Esophagus muscularis mucosa (tissue), 4 donors: ENCODE measurements at regions not wholly inside any gene's neighbourhood (a gene's known extent, or its start where the extent isn't known, plus 50 kb on each side); places are given as distances from the start of the nearest gene placed in this dataset.

ENCODE experiments used
- CTCF ChIP-seq, 3 experiments: fragments of 200-600 bp in 2 of 3; fragments of 450-650 bp in 1 of 3; sonication (generic) in 2 of 3; IDR thresholded peaks; one replicate each; pipeline ENCODE4 v1.5.1; 2017 to 2019; ENCODE audit warnings: antibody characterized with exemption in 3 of 3, mild to moderate bottlenecking in 2 of 3, moderate library complexity in 1 of 3
- EP300 ChIP-seq: sonication (generic); formaldehyde crosslinking; IDR thresholded peaks from one replicate; pipeline ENCODE4 v1.6.1; 2017; ENCODE audit warnings: antibody characterized with exemption
- POLR2A ChIP-seq: fragments of 450-650 bp; IDR thresholded peaks from one replicate; pipeline ENCODE4 v1.6.1; 2017; ENCODE audit warnings: antibody characterized with exemption, moderate library complexity, mild to moderate bottlenecking, low read depth
- POLR2AphosphoS5 ChIP-seq, 2 donors: sonication (generic); formaldehyde crosslinking; IDR thresholded peaks; one replicate each; pipeline ENCODE4 v1.6.1; 2017; ENCODE audit warnings: antibody characterized with exemption in 2 of 2

DNA sequence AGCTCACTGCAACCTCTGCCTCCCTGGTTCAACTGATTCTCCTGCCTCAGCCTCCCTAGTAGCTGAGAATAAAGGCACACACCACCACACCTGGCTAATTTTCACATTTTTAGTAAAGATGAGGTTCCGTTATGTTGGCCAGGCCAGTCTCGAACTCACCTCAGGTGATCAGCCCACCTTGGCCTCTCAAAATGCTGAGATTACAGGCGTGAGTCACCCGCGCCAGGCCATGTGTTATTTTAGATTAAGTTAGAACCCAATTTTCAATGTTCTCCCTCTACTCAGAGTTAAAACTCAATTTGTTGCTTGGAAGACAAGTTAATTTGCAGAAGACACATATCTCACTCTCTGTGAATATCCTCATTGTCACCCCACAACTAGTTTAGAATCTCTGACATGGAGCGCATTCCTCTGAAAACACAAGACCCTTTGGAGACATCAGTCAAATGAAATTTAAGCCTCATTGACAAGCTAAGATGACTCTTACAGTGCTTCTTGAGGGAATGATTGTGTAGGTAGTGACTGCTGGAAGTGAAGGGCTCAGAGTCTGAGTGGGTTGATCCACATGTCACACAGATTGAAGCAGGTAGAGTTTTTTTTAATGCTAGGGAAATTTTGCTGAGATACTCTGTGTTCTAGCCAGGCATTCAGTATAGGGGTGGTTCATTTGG, 60.6 kb upstream of the FRMD4B start:
- TF ChIP-seq CTCF (IDR thresholded peaks at IDR 0.05) = no peak
- TF ChIP-seq POLR2AphosphoS5 (IDR thresholded peaks at IDR 0.05) = no peak
- no peak for TF ChIP-seq POLR2A
- TF ChIP-seq EP300 = no peak
